ENCODE measurements at regions not wholly inside any gene's neighbourhood (a gene's known extent, or its start where the extent isn't known, plus 50 kb on each side); places are given as distances from the start of the nearest gene placed in this dataset.

DNA sequence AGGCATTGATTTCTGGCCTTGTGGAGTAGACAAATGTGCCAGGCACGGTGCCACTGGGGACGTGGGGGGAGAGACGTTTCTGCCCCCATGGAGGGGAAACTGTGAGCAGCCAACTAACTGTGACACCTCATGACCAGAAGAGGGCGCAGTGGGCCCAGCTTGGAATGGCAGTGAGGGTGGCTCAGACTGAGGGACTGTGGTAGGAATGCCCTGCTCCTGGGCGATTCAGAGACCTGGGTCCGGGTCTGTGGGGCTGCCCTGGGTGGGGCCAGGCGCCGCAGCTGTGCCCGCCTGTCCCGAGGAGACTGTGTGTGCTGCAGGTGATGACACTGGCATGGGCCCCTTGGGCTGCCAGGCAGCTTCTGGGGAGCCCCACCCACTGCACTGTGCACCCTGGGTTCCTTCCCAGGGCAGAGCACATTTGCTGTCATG, 60.6 kb downstream of the SLC25A47 start (continued):
- TF ChIP-seq RAD21 (IDR thresholded peaks at IDR 0.05 in 1 of 2, conservative IDR thresholded peaks at IDR 0.05 in 1 of 2; ENCODE audit: low read depth in 2 of 2, low read length in 2 of 2) (peak; percentile 88 to 89), RXRA (IDR thresholded peaks at IDR 0.05; ENCODE audit: insufficient read depth, low read depth, low read length) (no peak), SUZ12 (IDR thresholded peaks at IDR 0.05; ENCODE audit: low read length) (no peak), BCL11A (IDR thresholded peaks at IDR 0.05; ENCODE audit: low read depth in 2 of 2, low read length in 2 of 2) (no peak), CTBP2 (IDR thresholded peaks at IDR 0.05; ENCODE audit: borderline replicate concordance, insufficient read depth, insufficient read length, low read length) (no peak), SP1 (IDR thresholded peaks at IDR 0.05; ENCODE audit: low read depth, low read length) (no peak), CREB1 (IDR thresholded peaks at IDR 0.05) (peak; percentile 76), TCF12 (IDR thresholded peaks at IDR 0.05; ENCODE audit: low read depth, low read length) (no peak), CBX5 (IDR thresholded peaks at IDR 0.05; ENCODE audit: low read depth, low read length) (no peak), FOSL1 (IDR thresholded peaks at IDR 0.05; ENCODE audit: insufficient read depth, low read depth, low read length) (no peak), CHD1 (IDR thresholded peaks at IDR 0.05; ENCODE audit: low read depth, low read length) (no peak)

Measured in H1 (cell line).